GM21515 (cell line): ENCODE measurements at regions not wholly inside any gene's neighbourhood (a gene's known extent, or its start where the extent isn't known, plus 50 kb on each side); places are given as distances from the start of the nearest gene placed in this dataset.
"Not testable (repeated sequence)": the region's sequence is repeated elsewhere in the genome, so short reads cannot be mapped to it uniquely, and the experiment has no call there.

Experiments
- ATAC-seq: cut with Tn5 transposase; IDR thresholded peaks from one replicate; pipeline ENCODE4 v1.9.1; 2021; ENCODE audit not compliant: unreplicated experiment

DNA sequence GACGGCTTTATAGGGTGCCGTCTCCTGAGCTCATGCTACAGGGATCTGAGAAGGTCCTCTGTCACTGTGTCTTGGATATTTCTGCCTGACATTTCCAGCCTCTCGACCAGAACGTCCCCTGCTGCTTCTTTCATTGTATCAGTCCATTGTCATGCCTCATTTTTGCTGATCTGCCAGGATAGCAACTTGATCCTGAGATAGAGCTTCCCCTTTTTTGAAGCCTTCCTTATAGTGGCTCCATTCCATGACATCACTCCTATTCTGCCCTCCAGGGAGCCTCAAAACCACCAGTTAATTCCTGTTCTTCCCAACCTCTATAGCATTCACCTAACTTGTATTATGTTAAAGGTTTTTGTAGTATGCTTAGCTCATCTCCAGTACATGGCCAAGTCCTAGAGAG is 431.8 kb upstream of the NOX3 start:
- ATAC-seq = no peak

DNA sequence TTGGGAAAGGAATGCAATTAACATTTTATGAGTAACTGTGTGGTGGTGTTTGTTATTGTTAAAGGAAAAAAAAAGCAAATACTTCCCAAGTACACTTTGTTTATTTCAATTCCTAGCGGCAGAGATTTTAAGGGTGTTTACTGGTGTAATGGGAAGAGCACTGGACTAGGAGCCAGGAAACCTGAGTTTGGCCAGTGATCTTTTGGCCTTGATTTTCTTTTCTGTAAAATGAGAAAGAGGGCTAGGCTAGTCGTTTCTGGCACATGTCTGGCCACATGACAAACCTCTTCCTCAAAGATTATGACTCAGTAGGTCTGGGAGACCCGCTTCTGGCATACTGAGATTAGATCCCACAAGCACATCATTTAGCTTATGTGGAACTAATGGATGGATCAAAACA is 428.1 kb upstream of the NOX3 start:
- no peak for ATAC-seq

DNA sequence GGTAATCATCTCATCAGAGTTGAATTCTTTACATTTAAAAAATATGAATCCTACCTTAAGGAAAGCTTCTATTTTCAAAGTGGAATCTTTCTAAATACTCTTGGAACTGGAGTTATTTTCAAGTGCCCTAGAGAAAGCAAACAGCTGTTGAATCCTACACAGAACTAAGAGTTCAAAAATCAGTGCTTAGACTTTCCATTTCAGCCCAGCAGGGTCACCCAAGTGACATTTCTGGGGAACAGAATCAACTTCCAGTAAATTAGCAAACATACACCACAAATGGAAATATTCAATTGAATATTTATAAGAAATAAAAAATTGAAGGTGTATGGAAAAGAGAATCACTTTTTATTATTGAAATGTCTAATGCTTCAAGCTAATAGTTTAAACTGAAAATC is 427.7 kb upstream of the NOX3 start:
- ATAC-seq = no peak

- peak; percentile 84 for ATAC-seq
Observed at GRCh38 chr6:155882527-155883333, 427.1 kb upstream of the NOX3 start.

DNA sequence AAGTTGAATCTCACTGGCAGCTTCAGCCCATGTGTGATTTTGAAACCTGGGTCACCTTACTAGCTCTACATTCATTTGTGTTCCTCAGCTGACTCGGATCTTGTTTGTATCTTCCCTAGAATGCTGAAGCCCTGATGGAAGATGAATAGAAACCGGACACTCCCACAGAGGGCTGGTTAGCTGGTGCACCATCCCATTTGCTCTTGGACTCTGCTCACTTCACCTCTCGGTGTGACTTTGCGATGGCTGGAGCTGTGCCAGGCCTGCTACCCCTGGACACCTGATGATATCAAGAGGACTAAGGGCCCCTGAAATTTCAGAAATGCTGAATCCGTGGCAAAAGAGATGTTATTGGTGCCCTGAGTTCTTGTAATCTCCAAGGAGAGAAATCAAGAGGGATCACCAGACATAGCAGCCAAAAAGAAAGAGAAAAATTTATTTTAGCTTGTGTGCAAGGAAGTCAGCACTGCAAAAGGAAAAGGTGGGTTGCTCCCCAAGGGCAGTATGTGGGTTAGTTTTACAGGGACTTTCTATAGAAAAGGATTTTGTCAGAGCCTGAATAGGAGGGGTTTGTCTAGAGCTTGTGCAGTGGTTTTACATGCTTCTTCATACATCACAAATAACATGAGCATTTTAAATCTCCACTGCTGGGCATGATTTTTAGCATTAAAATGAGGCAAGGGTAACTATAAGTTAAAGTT is 426.3 kb upstream of the NOX3 start:
- peak; percentile 24 for ATAC-seq

GRCh38 chr6:155880900-155881299 is 425.3 kb upstream of the NOX3 start:
- no peak for ATAC-seq

GRCh38 chr6:155872961-155873360 is 417.3 kb upstream of the NOX3 start:
- ATAC-seq = no peak

DNA sequence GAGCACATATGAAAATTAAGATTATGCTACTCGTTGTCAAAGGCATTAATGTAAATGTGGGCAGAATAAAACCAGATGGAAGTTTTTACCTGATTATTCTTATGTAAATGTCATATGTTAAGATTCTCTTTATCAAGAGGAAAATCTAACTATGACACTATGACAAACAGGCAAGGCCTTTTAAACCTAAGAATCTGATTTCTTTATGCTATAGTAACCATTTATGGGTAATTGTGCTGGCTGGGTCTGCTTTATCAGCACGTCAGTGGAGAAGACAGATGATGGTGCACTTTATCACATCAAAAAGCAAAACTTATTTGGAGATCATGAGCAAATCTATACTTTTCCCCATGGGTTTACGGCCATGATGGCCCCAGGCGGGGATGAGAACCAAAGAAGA is 412.0 kb upstream of the NOX3 start:
- ATAC-seq = no peak

DNA sequence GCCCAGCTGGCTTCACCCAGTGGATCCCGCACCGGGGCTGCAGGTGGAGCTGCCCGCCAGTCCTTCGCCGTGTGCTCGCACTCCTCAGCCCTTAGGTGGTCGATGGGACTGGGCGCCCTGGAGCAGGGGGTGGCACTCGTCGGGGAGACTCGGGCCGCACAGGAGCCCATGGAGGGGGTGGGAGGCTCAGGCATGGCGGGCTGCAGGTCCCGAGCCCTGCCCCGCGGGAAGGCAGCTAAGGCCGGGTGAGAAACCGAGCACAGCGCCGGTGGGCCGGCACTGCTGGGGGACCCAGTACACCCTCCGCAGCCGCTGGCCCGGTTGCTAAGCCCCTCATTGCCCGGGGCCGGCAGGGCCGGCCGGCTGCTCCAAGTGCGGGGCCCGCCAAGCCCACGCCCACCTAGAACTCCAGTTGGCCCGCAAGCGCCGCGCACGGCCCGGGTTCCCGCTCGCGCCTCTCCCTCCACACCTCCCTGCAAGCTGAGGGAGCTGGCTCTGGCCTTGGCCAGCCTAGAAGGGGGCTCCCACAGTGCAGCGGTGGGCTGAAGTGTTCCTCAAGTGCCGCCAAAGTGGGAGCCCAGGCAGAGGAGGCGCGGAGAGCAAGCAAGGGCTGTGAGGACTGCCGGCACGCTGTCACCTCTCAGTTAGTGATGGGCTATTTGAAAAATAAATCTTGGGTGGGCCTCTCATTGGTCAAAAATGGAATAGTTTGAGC is 411.2 kb upstream of the NOX3 start:
- ATAC-seq = not testable (repeated sequence)

DNA sequence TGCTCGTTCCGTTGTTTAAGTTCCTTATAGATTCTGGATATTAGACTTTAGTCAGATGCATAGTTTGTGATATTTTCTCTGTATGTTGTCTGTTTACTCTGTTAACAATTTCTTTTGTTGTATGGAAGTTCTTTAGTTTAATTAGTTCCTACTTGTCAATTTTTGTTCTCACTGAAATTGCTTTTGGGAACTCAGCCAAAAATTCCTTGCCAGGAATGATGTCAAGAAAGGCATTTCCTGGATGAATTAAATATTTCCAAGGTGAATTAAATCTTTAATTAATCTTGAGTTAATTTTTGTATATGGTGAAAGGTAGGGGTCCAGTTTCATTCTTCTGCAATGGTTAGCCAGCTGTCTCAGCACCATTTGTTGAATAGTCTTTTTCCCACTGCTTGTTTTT is 406.2 kb upstream of the NOX3 start:
- ATAC-seq = no peak

DNA sequence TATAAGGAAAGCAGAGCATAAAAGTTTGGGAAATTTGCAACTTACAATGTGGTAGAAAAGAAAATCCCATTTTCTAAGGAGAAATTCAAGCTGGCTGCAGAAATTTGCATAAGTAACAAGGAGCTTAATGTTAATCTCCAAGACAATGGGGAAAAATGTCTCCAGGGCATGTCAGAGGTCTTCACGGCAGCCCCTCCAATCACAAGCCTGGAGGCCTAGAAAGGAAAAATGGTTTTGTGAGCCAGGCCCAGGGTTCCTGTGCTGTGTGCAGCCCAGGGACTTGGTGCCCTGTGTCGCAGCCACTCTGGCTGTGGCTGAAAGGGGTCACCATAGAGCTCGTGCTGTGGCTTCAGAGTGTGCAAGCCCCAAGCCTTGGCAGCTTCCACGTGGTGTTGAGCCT is 403.3 kb upstream of the NOX3 start:
- ATAC-seq = not testable (repeated sequence)

GRCh38 chr6:155854787-155855186 is 399.1 kb upstream of the NOX3 start:
- ATAC-seq = no peak

- no peak for ATAC-seq
Observed at GRCh38 chr6:155853011-155853410, 397.4 kb upstream of the NOX3 start.

GRCh38 chr6:155850408-155850841 is 394.8 kb upstream of the NOX3 start:
- ATAC-seq = no peak

DNA sequence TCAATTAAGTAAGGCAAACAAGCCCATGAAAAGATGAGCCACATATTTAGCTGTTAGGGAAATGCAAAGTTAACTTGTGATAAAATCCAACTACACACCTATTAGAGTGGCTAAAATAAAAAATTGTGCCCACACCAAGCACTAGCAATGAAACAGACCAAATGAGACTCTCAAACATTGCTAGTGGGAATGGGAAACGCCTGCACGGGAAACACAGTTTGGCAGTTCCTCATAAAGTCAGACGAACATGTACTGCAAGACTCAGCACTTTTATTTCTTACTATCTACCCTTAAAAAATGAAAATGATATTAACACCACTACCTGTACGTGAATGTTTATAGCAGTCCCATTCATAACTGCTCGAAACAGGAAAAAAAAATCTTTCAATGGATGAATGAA is 392.1 kb upstream of the NOX3 start:
- ATAC-seq = no peak

DNA sequence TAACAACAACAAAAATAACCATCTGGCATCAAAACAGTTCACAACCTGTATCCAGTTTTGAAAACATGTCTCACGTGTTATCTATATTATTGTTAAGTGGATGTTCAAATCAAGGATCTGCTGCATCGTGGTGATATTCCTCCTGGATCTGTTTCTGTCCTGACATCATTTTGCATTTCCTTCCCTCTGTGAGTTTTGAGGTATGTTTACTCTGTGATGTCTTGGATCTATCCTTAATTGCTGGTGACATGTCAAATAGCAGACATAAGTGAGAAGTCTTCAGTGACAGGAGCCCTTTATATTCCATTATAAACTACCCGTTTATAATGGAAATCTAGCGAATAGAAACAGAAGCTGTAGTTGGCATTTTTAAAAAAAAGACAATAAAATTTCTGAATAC is 381.8 kb upstream of the NOX3 start:
- no peak for ATAC-seq

GRCh38 chr6:155832596-155832995 is 377.0 kb upstream of the NOX3 start:
- no peak for ATAC-seq

DNA sequence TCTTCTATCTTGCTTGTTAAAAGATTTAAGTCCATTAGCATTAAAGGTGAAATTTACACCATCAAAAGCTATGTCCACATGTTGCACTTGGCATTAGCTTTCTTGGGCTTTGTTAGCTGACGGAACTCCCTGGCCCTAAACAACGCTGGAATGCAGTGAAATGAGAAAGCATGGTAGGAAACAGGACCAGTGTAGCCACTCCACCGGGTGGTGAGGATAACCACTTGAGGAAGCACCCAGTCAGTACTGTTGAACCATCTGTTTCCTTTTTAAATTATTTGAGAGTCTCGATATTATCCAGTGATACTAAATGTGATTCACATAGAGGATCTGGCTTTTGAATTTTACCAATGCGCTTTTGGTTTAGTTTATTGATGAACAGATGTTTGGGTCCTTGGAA is 374.9 kb upstream of the NOX3 start:
- no peak for ATAC-seq

- ATAC-seq = no peak
Observed at GRCh38 chr6:155829646-155830045, 374.0 kb upstream of the NOX3 start.

DNA sequence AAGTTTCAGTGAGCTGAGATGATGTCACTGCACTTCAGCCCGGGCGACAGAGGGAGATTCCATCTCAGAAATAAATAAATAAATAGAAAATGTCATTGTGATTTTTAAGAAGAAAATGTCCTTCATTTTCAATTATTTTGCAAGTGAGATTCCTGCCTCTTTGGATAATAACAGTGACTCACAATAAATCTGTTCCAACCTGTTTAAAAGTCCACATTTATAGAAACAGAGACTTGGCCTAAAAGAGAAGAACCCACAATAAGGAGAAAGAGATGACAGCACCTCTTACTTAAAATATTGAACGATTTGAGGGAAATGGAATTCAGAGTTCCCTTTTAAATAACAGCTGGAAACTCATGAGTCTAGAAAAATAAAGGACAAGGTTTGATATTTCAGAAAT is 373.4 kb upstream of the NOX3 start:
- ATAC-seq = no peak

GRCh38 chr6:155818698-155819097 is 363.1 kb upstream of the NOX3 start:
- ATAC-seq = no peak

GRCh38 chr6:155813548-155813947 is 357.9 kb upstream of the NOX3 start:
- ATAC-seq = no peak
